ENCODE measurements at regions not wholly inside any gene's neighbourhood (a gene's known extent, or its start where the extent isn't known, plus 50 kb on each side); places are given as distances from the start of the nearest gene placed in this dataset.

DNA sequence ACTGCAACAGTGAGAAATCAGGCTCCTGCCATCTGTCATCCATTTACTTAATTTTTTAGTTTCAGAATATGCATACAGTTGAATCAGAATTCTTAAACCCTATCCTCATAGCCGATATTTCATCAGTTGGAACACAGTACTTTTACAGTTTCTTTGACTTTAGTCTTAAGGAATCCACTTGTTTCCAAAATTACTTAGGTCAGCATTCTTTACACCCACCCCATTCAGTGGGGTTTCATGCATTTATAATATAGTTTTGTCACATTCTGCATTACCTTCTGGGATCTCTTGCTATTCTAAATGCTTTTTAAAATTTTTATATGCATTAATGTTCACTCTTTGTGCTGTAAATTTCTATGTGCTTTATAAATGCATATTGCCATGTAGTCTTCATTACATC lies 400.4 kb upstream of the LRRTM4 start:
- H3K27ac ChIP-seq: no peak overlapping the region
- TF ChIP-seq, protein P1, sequence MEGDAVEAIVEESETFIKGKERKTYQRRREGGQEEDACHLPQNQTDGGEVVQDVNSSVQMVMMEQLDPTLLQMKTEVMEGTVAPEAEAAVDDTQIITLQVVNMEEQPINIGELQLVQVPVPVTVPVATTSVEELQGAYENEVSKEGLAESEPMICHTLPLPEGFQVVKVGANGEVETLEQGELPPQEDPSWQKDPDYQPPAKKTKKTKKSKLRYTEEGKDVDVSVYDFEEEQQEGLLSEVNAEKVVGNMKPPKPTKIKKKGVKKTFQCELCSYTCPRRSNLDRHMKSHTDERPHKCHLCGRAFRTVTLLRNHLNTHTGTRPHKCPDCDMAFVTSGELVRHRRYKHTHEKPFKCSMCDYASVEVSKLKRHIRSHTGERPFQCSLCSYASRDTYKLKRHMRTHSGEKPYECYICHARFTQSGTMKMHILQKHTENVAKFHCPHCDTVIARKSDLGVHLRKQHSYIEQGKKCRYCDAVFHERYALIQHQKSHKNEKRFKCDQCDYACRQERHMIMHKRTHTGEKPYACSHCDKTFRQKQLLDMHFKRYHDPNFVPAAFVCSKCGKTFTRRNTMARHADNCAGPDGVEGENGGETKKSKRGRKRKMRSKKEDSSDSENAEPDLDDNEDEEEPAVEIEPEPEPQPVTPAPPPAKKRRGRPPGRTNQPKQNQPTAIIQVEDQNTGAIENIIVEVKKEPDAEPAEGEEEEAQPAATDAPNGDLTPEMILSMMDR (conservative IDR thresholded peaks at IDR 0.05; ENCODE audit: low read depth): no peak
- POLR2A ChIA-PET (ENCODE audit: low non-redundant PET): no interaction called here
- CTCF ChIA-PET: no interaction called here
- no peak for DNase-seq (ENCODE audit: low spot score)

DNA sequence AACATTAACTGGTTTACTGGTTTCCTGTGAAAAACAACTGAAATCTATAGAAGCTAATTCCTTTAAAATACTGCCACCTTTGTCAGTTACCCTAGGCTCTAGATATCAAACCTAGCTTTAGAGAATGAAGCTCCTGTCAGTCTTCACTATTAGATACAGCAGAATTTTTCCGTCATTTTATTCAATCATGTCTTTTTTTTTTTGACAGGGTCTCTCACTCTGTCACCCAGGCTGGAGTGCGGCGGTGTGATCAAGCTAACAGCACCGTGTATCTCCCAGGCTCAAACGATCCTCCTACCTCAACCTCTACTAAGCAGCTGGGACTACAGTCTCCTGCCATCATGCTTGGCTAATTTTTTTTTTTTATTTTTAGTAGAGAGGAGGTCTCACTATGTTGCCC lies 415.2 kb upstream of the LRRTM4 start:
- DNase-seq (ENCODE audit: low spot score): no peak
- TF ChIP-seq, protein P1 (conservative IDR thresholded peaks at IDR 0.05; ENCODE audit: low read depth): no peak
- POLR2A ChIA-PET (ENCODE audit: low non-redundant PET): no interaction called here
- CTCF ChIA-PET: interaction anchor here (0.6 kb wide), 2 partner anchors 70 to 267 kb away, joined by 4 read pairs; no protein-coding TSS in a partner anchor
- H3K27ac ChIP-seq: no peak overlapping the region

DNA sequence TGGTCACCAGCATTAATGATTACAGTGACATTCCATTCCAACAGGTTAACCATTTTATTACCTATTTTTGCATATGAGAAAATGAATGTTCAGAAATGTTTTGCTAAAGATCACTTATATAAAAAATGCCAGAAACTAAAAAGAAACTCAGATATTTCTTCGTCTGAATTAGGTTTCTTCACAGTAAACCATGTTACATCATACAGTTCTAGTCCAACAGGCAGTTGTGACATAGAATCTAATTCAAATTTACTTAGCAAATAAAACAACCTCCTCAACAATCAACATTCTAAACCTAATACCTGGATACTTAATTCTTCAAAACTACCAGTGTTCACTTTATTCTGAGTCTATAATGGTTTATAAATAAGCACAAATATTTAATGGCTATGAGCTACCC lies 416.3 kb upstream of the LRRTM4 start:
- H3K27ac ChIP-seq: no peak overlapping the region
- no peak for DNase-seq (ENCODE audit: low spot score)
- CTCF ChIA-PET: no interaction called here
- TF ChIP-seq, protein P1 (conservative IDR thresholded peaks at IDR 0.05; ENCODE audit: low read depth): no peak
- POLR2A ChIA-PET (ENCODE audit: low non-redundant PET): interaction anchor here (0.5 kb wide), 1 partner anchor 412 kb away, joined by 3 read pairs; no protein-coding TSS in a partner anchor

DNA sequence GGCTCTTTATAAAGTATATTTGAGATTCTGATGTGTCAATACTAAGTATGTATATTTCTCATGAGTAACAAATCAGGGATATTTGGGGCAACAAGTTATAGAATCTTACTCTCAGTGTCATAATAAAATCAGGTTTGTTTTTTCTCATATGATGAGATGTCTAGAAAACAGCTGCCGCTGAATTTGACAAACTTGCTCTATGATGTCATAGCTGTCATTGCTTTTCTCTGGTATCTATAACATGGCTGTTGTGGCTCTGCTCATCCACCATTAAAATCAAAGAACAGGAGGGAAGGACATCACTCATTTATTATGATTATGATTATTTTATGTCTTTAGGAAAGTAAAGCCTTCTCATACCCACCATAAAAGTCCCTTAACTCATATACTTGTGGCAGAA lies 417.2 kb upstream of the LRRTM4 start:
- TF ChIP-seq, protein P1 (conservative IDR thresholded peaks at IDR 0.05; ENCODE audit: low read depth): no peak
- no peak overlapping the region for H3K27ac ChIP-seq
- DNase-seq (ENCODE audit: low spot score): no peak
- ChIA-PET POLR2A (ENCODE audit: low non-redundant PET) (no interaction called here), CTCF (interaction anchor here (0.6 kb wide), 2 partner anchors 20 to 219 kb away, joined by 3 to 4 read pairs; no protein-coding TSS in a partner anchor)

DNA sequence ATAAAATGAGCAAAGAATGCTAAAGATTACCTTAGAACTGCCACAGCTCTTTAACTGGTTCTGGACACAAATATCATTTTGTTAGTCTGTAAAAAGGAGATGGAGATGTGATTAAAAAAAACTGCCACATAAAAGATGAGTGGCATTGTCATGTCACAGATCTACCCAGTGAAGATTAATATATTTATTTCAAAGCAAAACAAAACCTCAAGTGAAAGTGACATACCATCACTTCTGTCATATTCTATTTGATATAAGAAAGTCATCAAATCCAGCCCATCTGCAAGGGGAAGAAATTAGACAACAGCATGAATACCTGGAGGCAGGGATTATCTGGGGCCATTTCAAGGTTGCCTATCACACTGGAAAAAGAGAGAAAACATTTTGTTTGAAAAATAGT lies 417.6 kb upstream of the LRRTM4 start:
- no peak overlapping the region for H3K27ac ChIP-seq
- TF ChIP-seq, protein P1 (conservative IDR thresholded peaks at IDR 0.05; ENCODE audit: low read depth): no peak
- DNase-seq (ENCODE audit: low spot score): no peak
- POLR2A ChIA-PET (ENCODE audit: low non-redundant PET): no interaction called here
- CTCF ChIA-PET: interaction anchor here (0.6 kb wide), 2 partner anchors 20 to 220 kb away, joined by 3 to 4 read pairs; no protein-coding TSS in a partner anchor

DNA sequence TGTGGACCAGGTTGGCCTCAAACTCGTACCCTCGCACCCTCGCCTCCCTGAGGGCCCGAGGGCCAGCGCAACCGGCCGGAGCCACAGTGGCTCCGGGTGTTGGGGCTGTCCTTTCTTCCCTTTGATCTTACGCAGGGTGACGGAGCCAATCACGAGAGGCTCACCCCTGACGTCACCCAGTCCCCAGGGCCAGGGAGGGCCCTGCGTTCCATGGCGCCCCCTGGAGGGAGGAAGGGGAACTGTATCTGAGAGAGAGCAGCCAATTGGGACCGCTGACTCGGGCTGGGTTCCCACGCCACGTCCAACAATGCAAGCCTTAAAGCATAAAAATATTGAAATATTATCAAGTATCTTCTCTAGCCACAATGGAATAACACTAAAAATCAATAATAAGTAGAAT lies 432.8 kb upstream of the LRRTM4 start:
- H3K27ac ChIP-seq: no peak overlapping the region
- POLR2A ChIA-PET (ENCODE audit: low non-redundant PET): no interaction called here
- CTCF ChIA-PET: no interaction called here
- TF ChIP-seq, protein P1 (conservative IDR thresholded peaks at IDR 0.05; ENCODE audit: low read depth): 0 out of 2 replicates have a peak, but pooled peaks have one; percentile 17
- no peak for DNase-seq (ENCODE audit: low spot score)

Data from RWPE1 (cell line).